ENCODE measurements at regions not wholly inside any gene's neighbourhood (a gene's known extent, or its start where the extent isn't known, plus 50 kb on each side); places are given as distances from the start of the nearest gene placed in this dataset.

- H3K36me3 ChIP-seq (ENCODE audit: control insufficient read depth, insufficient read depth, low read length), result no peaks in the 10 kb centered on the region
- no peaks in the 10 kb centered on the region for H3K9me3 ChIP-seq (ENCODE audit: control insufficient read depth, low read length)
- H3K4me3 ChIP-seq (ENCODE audit: low read length), result no peak overlapping the region
- no peaks in the 10 kb centered on the region for H3K4me1 ChIP-seq (ENCODE audit: control insufficient read depth, insufficient read depth, low read length)
- peaks cover 7% of the 10 kb centered on the region for H3K27me3 ChIP-seq (ENCODE audit: control insufficient read depth, insufficient read depth, low read length)
- H3K9ac ChIP-seq (ENCODE audit: low read length), result no peak overlapping the region
Measured at GRCh38 chr3:107882261-107882660, 208.6 kb downstream of the CD47 start.

- no peak overlapping the region for H3K4me3 ChIP-seq (ENCODE audit: low read length)
- H3K9me3 ChIP-seq (ENCODE audit: control insufficient read depth, low read length), result no peaks in the 10 kb centered on the region
- peaks cover 7% of the 10 kb centered on the region for H3K27me3 ChIP-seq (ENCODE audit: control insufficient read depth, insufficient read depth, low read length)
- no peaks in the 10 kb centered on the region for H3K36me3 ChIP-seq (ENCODE audit: control insufficient read depth, insufficient read depth, low read length)
- no peak overlapping the region for H3K9ac ChIP-seq (ENCODE audit: low read length)
- no peaks in the 10 kb centered on the region for H3K4me1 ChIP-seq (ENCODE audit: control insufficient read depth, insufficient read depth, low read length)
Measured at GRCh38 chr3:107881509-107881908, 209.3 kb downstream of the CD47 start.

- Histone ChIP-seq H3K4me1 (ENCODE audit: control insufficient read depth, insufficient read depth, low read length) (no peaks in the 10 kb centered on the region), H3K9me3 (ENCODE audit: control insufficient read depth, low read length) (no peaks in the 10 kb centered on the region), H3K9ac (ENCODE audit: low read length) (no peak overlapping the region), H3K27me3 (ENCODE audit: control insufficient read depth, insufficient read depth, low read length) (peaks cover 7% of the 10 kb centered on the region), H3K4me3 (ENCODE audit: low read length) (no peak overlapping the region), H3K36me3 (ENCODE audit: control insufficient read depth, insufficient read depth, low read length) (no peaks in the 10 kb centered on the region)
Measured at GRCh38 chr3:107880702-107881101, 210.1 kb downstream of the CD47 start.

- Histone ChIP-seq H3K9me3 (ENCODE audit: control insufficient read depth, low read length) (no peaks in the 10 kb centered on the region), H3K4me3 (ENCODE audit: low read length) (no peak overlapping the region), H3K9ac (ENCODE audit: low read length) (no peak overlapping the region), H3K4me1 (ENCODE audit: control insufficient read depth, insufficient read depth, low read length) (no peaks in the 10 kb centered on the region), H3K36me3 (ENCODE audit: control insufficient read depth, insufficient read depth, low read length) (no peaks in the 10 kb centered on the region), H3K27me3 (ENCODE audit: control insufficient read depth, insufficient read depth, low read length) (peaks cover 7% of the 10 kb centered on the region)
Measured at GRCh38 chr3:107877936-107878335, 212.9 kb downstream of the CD47 start.

GRCh38 chr3:107870943-107871638 lies 219.7 kb downstream of the CD47 start:
- Histone ChIP-seq H3K4me1 (ENCODE audit: control insufficient read depth, insufficient read depth, low read length) (no peaks in the 10 kb centered on the region), H3K4me3 (ENCODE audit: low read length) (no peak overlapping the region), H3K36me3 (ENCODE audit: control insufficient read depth, insufficient read depth, low read length) (no peaks in the 10 kb centered on the region), H3K9ac (ENCODE audit: low read length) (no peak overlapping the region), H3K27me3 (ENCODE audit: control insufficient read depth, insufficient read depth, low read length) (no peaks in the 10 kb centered on the region), H3K9me3 (ENCODE audit: control insufficient read depth, low read length) (no peaks in the 10 kb centered on the region)

- H3K9ac ChIP-seq (ENCODE audit: low read length), result no peak overlapping the region
- no peaks in the 10 kb centered on the region for H3K4me1 ChIP-seq (ENCODE audit: control insufficient read depth, insufficient read depth, low read length)
- no peaks in the 10 kb centered on the region for H3K27me3 ChIP-seq (ENCODE audit: control insufficient read depth, insufficient read depth, low read length)
- no peak overlapping the region for H3K4me3 ChIP-seq (ENCODE audit: low read length)
- no peaks in the 10 kb centered on the region for H3K9me3 ChIP-seq (ENCODE audit: control insufficient read depth, low read length)
- no peaks in the 10 kb centered on the region for H3K36me3 ChIP-seq (ENCODE audit: control insufficient read depth, insufficient read depth, low read length)
Measured at GRCh38 chr3:107870096-107870495, 220.7 kb downstream of the CD47 start.

GRCh38 chr3:107868449-107868848 lies 222.4 kb downstream of the CD47 start:
- Histone ChIP-seq H3K4me1 (ENCODE audit: control insufficient read depth, insufficient read depth, low read length) (no peaks in the 10 kb centered on the region), H3K27me3 (ENCODE audit: control insufficient read depth, insufficient read depth, low read length) (no peaks in the 10 kb centered on the region), H3K9ac (ENCODE audit: low read length) (no peak overlapping the region), H3K4me3 (ENCODE audit: low read length) (no peak overlapping the region), H3K9me3 (ENCODE audit: control insufficient read depth, low read length) (no peaks in the 10 kb centered on the region), H3K36me3 (ENCODE audit: control insufficient read depth, insufficient read depth, low read length) (no peaks in the 10 kb centered on the region)

- Histone ChIP-seq H3K27me3 (ENCODE audit: control insufficient read depth, insufficient read depth, low read length) (no peaks in the 10 kb centered on the region), H3K4me1 (ENCODE audit: control insufficient read depth, insufficient read depth, low read length) (no peaks in the 10 kb centered on the region), H3K9me3 (ENCODE audit: control insufficient read depth, low read length) (no peaks in the 10 kb centered on the region), H3K36me3 (ENCODE audit: control insufficient read depth, insufficient read depth, low read length) (no peaks in the 10 kb centered on the region), H3K9ac (ENCODE audit: low read length) (no peak overlapping the region), H3K4me3 (ENCODE audit: low read length) (no peak overlapping the region)
Measured at GRCh38 chr3:107861904-107862303, 228.9 kb downstream of the CD47 start.

GRCh38 chr3:107861422-107861821 lies 229.4 kb downstream of the CD47 start:
- no peaks in the 10 kb centered on the region for H3K4me1 ChIP-seq (ENCODE audit: control insufficient read depth, insufficient read depth, low read length)
- H3K4me3 ChIP-seq (ENCODE audit: low read length), result no peak overlapping the region
- no peak overlapping the region for H3K9ac ChIP-seq (ENCODE audit: low read length)
- no peaks in the 10 kb centered on the region for H3K36me3 ChIP-seq (ENCODE audit: control insufficient read depth, insufficient read depth, low read length)
- no peaks in the 10 kb centered on the region for H3K27me3 ChIP-seq (ENCODE audit: control insufficient read depth, insufficient read depth, low read length)
- no peaks in the 10 kb centered on the region for H3K9me3 ChIP-seq (ENCODE audit: control insufficient read depth, low read length)

All from mucosa of stomach (tissue), 1 donor.